ENCODE measurements at regions not wholly inside any gene's neighbourhood (a gene's known extent, or its start where the extent isn't known, plus 50 kb on each side); places are given as distances from the start of the nearest gene placed in this dataset.
"Not testable (repeated sequence)": the region's sequence is repeated elsewhere in the genome, so short reads cannot be mapped to it uniquely, and the experiment has no call there.

DNA sequence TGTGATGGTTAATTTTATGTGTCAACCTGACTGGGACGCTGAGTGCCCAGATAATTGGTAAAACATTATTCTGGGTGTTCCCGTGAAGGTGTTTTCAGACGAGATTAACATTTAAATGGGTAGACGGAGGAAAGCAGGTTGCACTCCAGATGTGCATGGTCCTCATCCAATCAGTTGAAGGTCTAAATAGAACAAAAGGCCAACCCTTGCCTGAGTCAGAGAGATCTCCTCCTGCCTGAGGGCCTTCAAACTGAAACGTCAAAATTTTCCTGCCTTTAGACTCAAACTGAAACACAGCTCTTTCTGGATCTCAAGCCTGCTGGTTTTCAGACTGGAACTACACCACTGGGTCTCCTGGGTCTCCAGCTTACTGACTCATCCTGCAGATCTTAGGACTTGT, 73.5 kb downstream of the NPIPA8 start:
- H3K4me1 ChIP-seq (ENCODE audit: insufficient read depth); DNase-seq; H3K4me3 ChIP-seq; H3K4me2 ChIP-seq (ENCODE audit: unreplicated experiment); H3K36me3 ChIP-seq (ENCODE audit: low read depth); H3K27me3 ChIP-seq (replicated peaks; ENCODE audit: insufficient read depth); H3K9me2 ChIP-seq (ENCODE audit: insufficient read depth); H2AFZ ChIP-seq; H3K79me2 ChIP-seq (ENCODE audit: insufficient read depth); H3F3A ChIP-seq (ENCODE audit: insufficient read depth); H3K9ac ChIP-seq; H4K20me1 ChIP-seq (ENCODE audit: insufficient read depth); in situ Hi-C loops (cut with MboI); H3K9me3 ChIP-seq (ENCODE audit: low read depth); H3K27ac ChIP-seq: not testable (repeated sequence)
- WGBS, 2 experiments (ENCODE audit: low coverage in 1 of 2, low lambda C conversion rate in 2 of 2, missing lambda C conversion rate in 2 of 2), result 0% methylated on average over 1 to 2 of the region's 5 CpGs

DNA sequence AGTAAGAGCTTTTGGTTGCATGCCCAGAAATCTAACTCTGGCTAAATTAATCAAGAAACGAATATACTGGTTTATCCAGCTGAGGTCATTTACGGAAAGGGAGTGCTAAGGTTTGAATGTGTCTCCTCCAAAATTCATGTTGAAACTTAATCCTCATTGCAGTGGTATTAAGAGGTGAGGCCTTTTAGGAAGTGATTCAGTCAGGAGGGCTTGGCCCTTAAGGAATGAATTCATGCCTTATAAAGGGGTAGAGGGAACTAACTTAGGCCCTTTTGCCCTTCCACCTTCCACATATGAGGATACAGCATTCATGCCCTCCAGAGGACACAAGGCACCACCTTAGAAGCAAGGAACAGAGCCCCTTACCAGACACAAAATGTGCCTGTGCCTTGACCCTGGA, 74.7 kb downstream of the NPIPA8 start:
- H4K20me1 ChIP-seq (ENCODE audit: insufficient read depth); H3K27me3 ChIP-seq (replicated peaks; ENCODE audit: insufficient read depth); H3K4me1 ChIP-seq (ENCODE audit: insufficient read depth); H3K27ac ChIP-seq; H3K9me3 ChIP-seq (ENCODE audit: low read depth); H3K36me3 ChIP-seq (ENCODE audit: low read depth); H3K9ac ChIP-seq; H3K9me2 ChIP-seq (ENCODE audit: insufficient read depth); in situ Hi-C loops (cut with MboI); H3K4me3 ChIP-seq; H3K79me2 ChIP-seq (ENCODE audit: insufficient read depth); H3F3A ChIP-seq (ENCODE audit: insufficient read depth); DNase-seq; H3K4me2 ChIP-seq (ENCODE audit: unreplicated experiment); H2AFZ ChIP-seq: not testable (repeated sequence)
- 16 to 23% methylated on average over 2 of the region's 2 CpGs for WGBS, 2 experiments (ENCODE audit: low coverage in 1 of 2, low lambda C conversion rate in 2 of 2, missing lambda C conversion rate in 2 of 2)

DNA sequence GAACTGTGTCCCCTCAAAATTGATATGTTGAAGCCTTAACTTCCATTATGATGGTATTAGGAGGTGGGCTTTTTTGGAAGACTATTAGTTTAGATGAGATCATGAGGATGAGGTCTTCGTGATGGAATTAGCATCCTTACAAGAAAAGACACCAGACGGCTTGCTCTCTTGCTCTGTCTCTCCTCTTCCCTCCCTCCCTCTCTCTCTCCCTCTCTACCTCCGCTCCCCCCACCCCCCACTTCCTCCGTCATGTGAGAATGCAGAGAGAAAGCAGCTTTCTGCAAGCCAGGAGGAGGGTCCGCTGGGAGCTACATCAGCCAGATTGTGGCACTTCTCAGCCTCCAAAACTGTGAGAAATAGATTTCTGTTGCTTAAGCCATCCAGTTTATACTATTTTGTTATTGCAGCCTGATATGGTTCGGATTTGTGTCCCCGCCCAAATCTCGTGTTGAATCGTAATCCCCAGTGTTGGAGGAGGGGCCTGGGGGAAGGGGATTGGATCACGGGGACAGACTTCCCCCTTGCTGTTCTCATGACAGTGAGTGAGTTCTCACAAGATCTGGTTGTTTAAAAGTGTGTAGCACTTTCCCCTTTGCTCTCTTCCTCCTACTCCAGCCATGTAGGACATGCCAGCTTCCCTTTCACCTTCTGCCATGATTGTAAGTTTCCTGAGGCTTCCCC, 76.9 kb downstream of the NPIPA8 start:
- H2AFZ ChIP-seq; H3K79me2 ChIP-seq (ENCODE audit: insufficient read depth); H3K9me2 ChIP-seq (ENCODE audit: insufficient read depth); H3K4me3 ChIP-seq; H3F3A ChIP-seq (ENCODE audit: insufficient read depth); H3K27ac ChIP-seq; H3K9me3 ChIP-seq (ENCODE audit: low read depth); DNase-seq; H3K27me3 ChIP-seq (replicated peaks; ENCODE audit: insufficient read depth); in situ Hi-C loops (cut with MboI); H3K4me1 ChIP-seq (ENCODE audit: insufficient read depth); H3K4me2 ChIP-seq (ENCODE audit: unreplicated experiment); H4K20me1 ChIP-seq (ENCODE audit: insufficient read depth); H3K36me3 ChIP-seq (ENCODE audit: low read depth); H3K9ac ChIP-seq: not testable (repeated sequence)
- WGBS, 2 experiments (ENCODE audit: low coverage in 1 of 2, low lambda C conversion rate in 2 of 2, missing lambda C conversion rate in 2 of 2), result 0 to 2% methylated on average over 3 to 5 of the region's 10 CpGs

DNA sequence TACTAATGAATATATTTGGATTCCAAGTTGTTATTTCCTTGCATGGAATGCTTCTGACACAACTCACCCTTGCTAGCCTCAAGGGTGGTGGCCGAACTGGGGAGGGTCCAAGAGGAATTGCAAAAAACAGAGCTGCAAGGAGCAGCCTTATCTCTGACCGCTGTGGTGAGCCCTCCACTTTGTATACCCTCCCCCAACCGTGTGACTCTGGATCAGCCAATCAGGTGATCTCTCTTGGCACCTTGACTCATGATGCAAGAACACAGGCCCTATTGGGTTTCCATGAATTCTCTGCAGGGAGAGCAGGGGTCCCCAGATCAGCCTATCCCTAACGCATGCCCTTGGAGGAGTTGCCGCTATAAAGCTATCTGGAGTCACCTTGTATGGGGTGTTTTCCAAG, 83.6 kb downstream of the NPIPA8 start:
- in situ Hi-C loops (cut with MboI); H3K9ac ChIP-seq; H3F3A ChIP-seq (ENCODE audit: insufficient read depth); H3K27ac ChIP-seq; H2AFZ ChIP-seq; H3K4me2 ChIP-seq (ENCODE audit: unreplicated experiment); H3K4me1 ChIP-seq (ENCODE audit: insufficient read depth); H3K4me3 ChIP-seq; H4K20me1 ChIP-seq (ENCODE audit: insufficient read depth); DNase-seq; H3K36me3 ChIP-seq (ENCODE audit: low read depth); H3K9me3 ChIP-seq (ENCODE audit: low read depth); H3K9me2 ChIP-seq (ENCODE audit: insufficient read depth); H3K27me3 ChIP-seq (replicated peaks; ENCODE audit: insufficient read depth); H3K79me2 ChIP-seq (ENCODE audit: insufficient read depth): not testable (repeated sequence)
- 18 to 40% methylated on average over 1 to 2 of the region's 5 CpGs for WGBS, 2 experiments (ENCODE audit: low coverage in 1 of 2, low lambda C conversion rate in 2 of 2, missing lambda C conversion rate in 2 of 2)

DNA sequence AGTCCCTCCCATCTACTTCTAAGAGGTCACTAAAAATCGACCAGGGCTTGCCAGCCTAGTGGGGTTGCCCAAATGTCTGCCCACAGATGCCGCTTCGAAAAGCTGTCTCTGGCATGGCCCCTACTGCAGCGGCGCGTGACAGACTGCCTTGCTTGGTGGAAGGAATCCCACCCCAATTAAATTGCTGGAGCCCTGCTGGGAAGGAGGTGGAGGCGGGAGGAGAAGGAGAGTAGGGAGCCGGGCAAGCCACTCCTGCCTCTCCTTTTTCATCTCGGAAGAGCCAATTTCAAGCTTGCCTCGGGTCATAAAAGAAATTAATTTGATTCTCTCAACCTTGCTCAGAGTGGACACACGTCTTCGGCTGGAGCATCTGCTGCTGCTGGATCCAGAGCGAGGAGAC, 106.0 kb downstream of the NPIPA8 start:
- H3K9ac ChIP-seq; H3F3A ChIP-seq (ENCODE audit: insufficient read depth); H3K9me3 ChIP-seq (ENCODE audit: low read depth); H3K4me1 ChIP-seq (ENCODE audit: insufficient read depth); H3K9me2 ChIP-seq (ENCODE audit: insufficient read depth); H3K4me2 ChIP-seq (ENCODE audit: unreplicated experiment); in situ Hi-C loops (cut with MboI); H3K27ac ChIP-seq; H4K20me1 ChIP-seq (ENCODE audit: insufficient read depth); DNase-seq; H3K36me3 ChIP-seq (ENCODE audit: low read depth); H3K4me3 ChIP-seq; H3K79me2 ChIP-seq (ENCODE audit: insufficient read depth); H2AFZ ChIP-seq; H3K27me3 ChIP-seq (replicated peaks; ENCODE audit: insufficient read depth): not testable (repeated sequence)
- WGBS, 2 experiments (ENCODE audit: low coverage in 1 of 2, low lambda C conversion rate in 2 of 2, missing lambda C conversion rate in 2 of 2), result 0 to 21% methylated on average over 5 to 8 of the region's 13 CpGs

DNA sequence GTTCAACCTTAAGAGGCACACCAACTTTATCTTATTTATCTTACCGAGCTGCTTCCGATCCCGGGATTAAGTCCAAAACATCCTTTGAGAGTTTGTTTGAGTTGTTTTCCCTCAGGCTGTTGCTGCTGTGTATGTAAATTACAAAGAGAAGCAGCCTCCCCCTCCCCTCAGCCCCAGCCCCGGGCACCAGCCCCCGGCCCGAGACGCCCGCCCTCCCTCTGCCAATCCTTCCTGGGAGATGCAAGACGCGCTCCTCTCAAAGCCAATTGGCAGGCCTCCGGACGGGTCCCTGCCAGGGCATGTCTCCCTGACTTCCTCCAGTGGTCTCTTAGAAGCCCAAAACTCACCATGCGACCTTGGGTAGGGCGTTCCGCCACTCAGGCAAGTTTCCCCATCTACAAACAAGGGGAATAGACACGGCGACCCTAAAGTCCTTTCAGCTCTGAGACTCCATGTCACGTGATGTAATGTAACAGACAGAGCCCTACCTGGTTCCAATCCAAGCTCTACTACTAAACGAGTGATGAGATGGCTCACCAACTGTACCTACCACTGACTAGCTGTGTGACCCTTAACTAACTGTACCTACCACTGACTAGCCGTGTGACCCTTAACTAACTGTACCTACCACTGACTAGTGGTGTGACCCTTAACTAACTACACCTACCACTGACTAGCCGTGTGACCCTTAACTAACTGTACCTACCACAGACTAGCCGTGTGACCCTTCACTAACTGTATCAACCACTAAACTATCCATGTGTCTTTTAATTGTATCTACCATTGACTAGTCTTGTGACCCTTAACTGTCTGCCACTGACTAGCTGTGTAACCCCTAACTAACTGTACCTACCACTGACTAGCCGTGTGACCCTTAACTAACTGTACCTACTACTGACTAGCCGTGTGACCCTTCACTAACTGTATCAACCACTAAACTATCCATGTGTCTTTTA, 114.2 kb downstream of the NPIPA8 start:
- in situ Hi-C loops (cut with MboI); H3K79me2 ChIP-seq (ENCODE audit: insufficient read depth); H3K4me1 ChIP-seq (ENCODE audit: insufficient read depth); DNase-seq; H3K36me3 ChIP-seq (ENCODE audit: low read depth); H4K20me1 ChIP-seq (ENCODE audit: insufficient read depth); H3F3A ChIP-seq (ENCODE audit: insufficient read depth); H3K4me3 ChIP-seq; H3K9me2 ChIP-seq (ENCODE audit: insufficient read depth); H2AFZ ChIP-seq; H3K27me3 ChIP-seq (replicated peaks; ENCODE audit: insufficient read depth); H3K4me2 ChIP-seq (ENCODE audit: unreplicated experiment); H3K27ac ChIP-seq; H3K9me3 ChIP-seq (ENCODE audit: low read depth); H3K9ac ChIP-seq: not testable (repeated sequence)
- 22 to 41% methylated on average over 13 to 17 of the region's 24 CpGs for WGBS, 2 experiments (ENCODE audit: low coverage in 1 of 2, low lambda C conversion rate in 2 of 2, missing lambda C conversion rate in 2 of 2)

DNA sequence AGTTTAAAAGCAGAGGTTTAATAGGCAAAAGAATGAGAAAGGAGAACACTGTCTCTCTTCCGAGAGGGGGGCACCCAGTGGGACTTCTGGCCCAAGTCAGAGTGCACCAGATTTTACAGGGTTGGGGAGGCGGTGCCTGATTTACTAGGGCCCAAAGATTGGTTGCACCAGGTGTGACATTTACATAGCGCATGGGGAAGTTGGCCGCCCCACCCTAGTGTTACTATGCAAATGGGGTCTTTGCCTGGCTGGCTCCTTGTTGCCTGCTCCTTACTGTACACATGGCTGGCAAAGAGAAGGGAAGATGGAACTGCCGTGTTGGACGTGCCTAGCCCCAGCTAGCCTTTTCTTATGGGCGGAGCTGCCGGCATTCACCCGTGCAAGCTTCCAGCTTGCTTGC, 118.8 kb downstream of the NPIPA8 start:
- in situ Hi-C loops (cut with MboI); H3K9me2 ChIP-seq (ENCODE audit: insufficient read depth); H2AFZ ChIP-seq; H3K4me2 ChIP-seq (ENCODE audit: unreplicated experiment); H3K4me3 ChIP-seq; DNase-seq; H4K20me1 ChIP-seq (ENCODE audit: insufficient read depth); H3K4me1 ChIP-seq (ENCODE audit: insufficient read depth); H3F3A ChIP-seq (ENCODE audit: insufficient read depth); H3K36me3 ChIP-seq (ENCODE audit: low read depth); H3K9ac ChIP-seq; H3K27me3 ChIP-seq (replicated peaks; ENCODE audit: insufficient read depth); H3K79me2 ChIP-seq (ENCODE audit: insufficient read depth); H3K9me3 ChIP-seq (ENCODE audit: low read depth); H3K27ac ChIP-seq: not testable (repeated sequence)
- 21 to 26% methylated on average over 3 to 7 of the region's 9 CpGs for WGBS, 2 experiments (ENCODE audit: low coverage in 1 of 2, low lambda C conversion rate in 2 of 2, missing lambda C conversion rate in 2 of 2)
